Natural killer cell (primary cell): ENCODE measurements at regions not wholly inside any gene's neighbourhood (a gene's known extent, or its start where the extent isn't known, plus 50 kb on each side); places are given as distances from the start of the nearest gene placed in this dataset.

Experiments used
- ATAC-seq, 3 donors: fragments of 150-1000 bp in 2 of 3; fragments of 200-7000 bp in 1 of 3; cut with Tn5 transposase; 1 replicate in 1 of 3; 2 replicates in 2 of 3; pipeline ENCODE4 v1.10.0; 2021; ENCODE audit warnings: mild to moderate bottlenecking in 2 of 3, moderate library complexity in 2 of 3
- DNase-seq, 2 donors: peaks; one replicate each; pipeline versions ENCODE4 v3.0.0 to v3.0.0-alpha.2; 2013 to 2021; ENCODE audit warnings: mixed read lengths in 1 of 2
- H3K27ac ChIP-seq: one replicate; pipeline ENCODE4 v1.5.1; 2013; ENCODE audit warnings: mild to moderate bottlenecking, low read length
- H3K27me3 ChIP-seq: one replicate; pipeline ENCODE4 v1.6.1; 2013; ENCODE audit warnings: low read length; ENCODE audit not compliant: control insufficient read depth, insufficient read depth
- H3K36me3 ChIP-seq: one replicate; pipeline ENCODE4 v1.6.1; 2013; ENCODE audit warnings: low read length; ENCODE audit not compliant: control insufficient read depth, insufficient read depth
- H3K4me1 ChIP-seq: one replicate; pipeline ENCODE4 v1.6.1; 2013; ENCODE audit warnings: low read length; ENCODE audit not compliant: control insufficient read depth, insufficient read depth
- H3K4me3 ChIP-seq: one replicate; pipeline ENCODE4 v1.5.1; 2013; ENCODE audit warnings: low read length
- H3K9me3 ChIP-seq: one replicate; pipeline ENCODE4 v1.6.1; 2013; ENCODE audit warnings: low read length; ENCODE audit not compliant: control insufficient read depth, insufficient read depth
- H3K27ac Mint-ChIP-seq, 2 donors: one replicate each; pipeline ENCODE4 v1.8.0; 2022; ENCODE audit warnings: mild to moderate bottlenecking in 2 of 2, mixed read lengths in 2 of 2, moderate library complexity in 1 of 2
- H3K27me3 Mint-ChIP-seq, 2 donors: one replicate each; pipeline ENCODE4 v1.8.0; 2022; ENCODE audit warnings: low read depth in 2 of 2, mixed read lengths in 2 of 2
- H3K36me3 Mint-ChIP-seq: one replicate; pipeline ENCODE4 v1.8.0; 2022; ENCODE audit warnings: mixed read lengths
- H3K4me1 Mint-ChIP-seq, 2 donors: one replicate each; pipeline ENCODE4 v1.8.0; 2022; ENCODE audit warnings: mixed read lengths in 2 of 2
- H3K4me3 Mint-ChIP-seq: one replicate; pipeline ENCODE4 v1.8.0; 2022; ENCODE audit warnings: mild to moderate bottlenecking, moderate library complexity, mixed read lengths
- H3K9me3 Mint-ChIP-seq, 2 donors: one replicate each; pipeline ENCODE4 v1.8.0; 2022; ENCODE audit warnings: mixed read lengths in 2 of 2
- CTCF ChIP-seq: fragments of 200-600 bp; IDR thresholded peaks from one replicate; pipeline ENCODE4 v1.8.0; 2022; ENCODE audit warnings: antibody characterized with exemption
- WGBS: methylation state at CpG from one replicate; pipeline ENCODE4 v1.1.7; 2013; ENCODE audit warnings: missing lambda C conversion rate; ENCODE audit not compliant: insufficient coverage; 5-methylcytosine and 5-hydroxymethylcytosine counted together
- intact Hi-C: fragments of 100-400 bp; cut with micrococcal nuclease; formaldehyde crosslinking; loops from one replicate; pipeline ENCODE4 v1.14.2; 2022

- no peak overlapping the region for H3K4me3 ChIP-seq
- no peak for DNase-seq
- no peaks in the 10 kb centered on the region for H3K9me3 Mint-ChIP-seq
- TF ChIP-seq CTCF = no peak
- no peaks in the 10 kb centered on the region for H3K27me3 ChIP-seq
- no peaks in the 10 kb centered on the region for H3K4me1 Mint-ChIP-seq
- intact Hi-C loops = no loop called here
- no peak overlapping the region for H3K27ac ChIP-seq
- no peaks in the 10 kb centered on the region for H3K4me1 ChIP-seq
- H3K9me3 ChIP-seq = no peaks in the 10 kb centered on the region
- 87% methylated on average over 4 of the region's 4 CpGs for WGBS
- H3K27ac Mint-ChIP-seq = no peak overlapping the region
- no peaks in the 10 kb centered on the region for H3K36me3 ChIP-seq
- H3K27me3 Mint-ChIP-seq = no peaks in the 10 kb centered on the region
- H3K4me3 Mint-ChIP-seq = no peak overlapping the region
- no peak for ATAC-seq
- H3K36me3 Mint-ChIP-seq = no peaks in the 10 kb centered on the region
Observed at GRCh38 chr2:220916931-220917330, 655.2 kb downstream of the EPHA4 start.

GRCh38 chr2:220930271-220931076 is 641.6 kb downstream of the EPHA4 start:
- ATAC-seq = no peak
- DNase-seq = no peak
- Histone ChIP-seq H3K36me3 (no peaks in the 10 kb centered on the region), H3K4me1 (no peaks in the 10 kb centered on the region), H3K27ac (no peak overlapping the region), H3K27me3 (no peaks in the 10 kb centered on the region), H3K4me3 (no peak overlapping the region), H3K9me3 (peaks cover 6% of the 10 kb centered on the region)
- no peak for TF ChIP-seq CTCF
- Mint-ChIP-seq H3K36me3 (no peaks in the 10 kb centered on the region), H3K27ac (no peak overlapping the region), H3K9me3 (peaks cover 4 to 6% of the 10 kb centered on the region in 2 donors), H3K27me3 (no peaks in the 10 kb centered on the region), H3K4me3 (no peak overlapping the region), H3K4me1 (no peaks in the 10 kb centered on the region)
- 89% methylated on average over 1 of the region's 2 CpGs for WGBS
- intact Hi-C loops = no loop called here

GRCh38 chr2:220931491-220931890 is 640.6 kb downstream of the EPHA4 start:
- intact Hi-C loops = no loop called here

More at GRCh38 chr2:220931491-220931890, 640.6 kb downstream of the EPHA4 start:
- Histone ChIP-seq H3K27ac (no peak overlapping the region), H3K4me3 (no peak overlapping the region), H3K27me3 (no peaks in the 10 kb centered on the region), H3K36me3 (no peaks in the 10 kb centered on the region), H3K9me3 (peaks cover 2% of the 10 kb centered on the region), H3K4me1 (no peaks in the 10 kb centered on the region)
- H3K27me3 Mint-ChIP-seq = no peaks in the 10 kb centered on the region
- H3K9me3 Mint-ChIP-seq = peaks cover 4 to 6% of the 10 kb centered on the region in 2 donors
- H3K36me3 Mint-ChIP-seq = no peaks in the 10 kb centered on the region
- ATAC-seq (no peak), DNase-seq (no peak)
- no peak overlapping the region for H3K4me3 Mint-ChIP-seq
- TF ChIP-seq CTCF = no peak
- no peak overlapping the region for H3K27ac Mint-ChIP-seq
- H3K4me1 Mint-ChIP-seq = no peaks in the 10 kb centered on the region
